ENCODE measurements at regions not wholly inside any gene's neighbourhood (a gene's known extent, or its start where the extent isn't known, plus 50 kb on each side); places are given as distances from the start of the nearest gene placed in this dataset.

- peaks cover 13% of the 10 kb centered on the region for H3K4me1 ChIP-seq (ENCODE audit: insufficient read depth, low read length, poor library complexity, severe bottlenecking)
- no peak for DNase-seq (ENCODE audit: low spot score)
- CTCF ChIA-PET (ENCODE audit: unreplicated experiment): no interaction called here
- H4K20me1 ChIP-seq (ENCODE audit: insufficient read depth, low read length): no peaks in the 10 kb centered on the region
- H3K9me2 ChIP-seq (ENCODE audit: insufficient read depth, low read length): no peaks in the 10 kb centered on the region
- peaks cover 7% of the 10 kb centered on the region; the same call in 1 of the 2 replicates for H3K36me3 ChIP-seq (ENCODE audit: insufficient read depth, low read length)
- H3K4me2 ChIP-seq (ENCODE audit: low read length): no peak overlapping the region
- H2AFZ ChIP-seq (ENCODE audit: low read length): no peak overlapping the region
- H3K9me3 ChIP-seq (ENCODE audit: low read length): peaks cover 7% of the 10 kb centered on the region
- POLR2A ChIA-PET: no interaction called here
- no peak overlapping the region for H3K4me3 ChIP-seq (ENCODE audit: low read depth, low read length, poor library complexity, severe bottlenecking)
- intact Hi-C loops (cut with micrococcal nuclease; ENCODE audit: unreplicated experiment): no loop called here
- BruUV-seq (replicated peaks): no TSS peak
- H3K27ac ChIP-seq (ENCODE audit: low read depth, low read length, poor library complexity, severe bottlenecking): no peak overlapping the region
- no peaks in the 10 kb centered on the region for H3K79me2 ChIP-seq (ENCODE audit: insufficient read depth, low read depth, low read length)
- TF ChIP-seq, protein P1, sequence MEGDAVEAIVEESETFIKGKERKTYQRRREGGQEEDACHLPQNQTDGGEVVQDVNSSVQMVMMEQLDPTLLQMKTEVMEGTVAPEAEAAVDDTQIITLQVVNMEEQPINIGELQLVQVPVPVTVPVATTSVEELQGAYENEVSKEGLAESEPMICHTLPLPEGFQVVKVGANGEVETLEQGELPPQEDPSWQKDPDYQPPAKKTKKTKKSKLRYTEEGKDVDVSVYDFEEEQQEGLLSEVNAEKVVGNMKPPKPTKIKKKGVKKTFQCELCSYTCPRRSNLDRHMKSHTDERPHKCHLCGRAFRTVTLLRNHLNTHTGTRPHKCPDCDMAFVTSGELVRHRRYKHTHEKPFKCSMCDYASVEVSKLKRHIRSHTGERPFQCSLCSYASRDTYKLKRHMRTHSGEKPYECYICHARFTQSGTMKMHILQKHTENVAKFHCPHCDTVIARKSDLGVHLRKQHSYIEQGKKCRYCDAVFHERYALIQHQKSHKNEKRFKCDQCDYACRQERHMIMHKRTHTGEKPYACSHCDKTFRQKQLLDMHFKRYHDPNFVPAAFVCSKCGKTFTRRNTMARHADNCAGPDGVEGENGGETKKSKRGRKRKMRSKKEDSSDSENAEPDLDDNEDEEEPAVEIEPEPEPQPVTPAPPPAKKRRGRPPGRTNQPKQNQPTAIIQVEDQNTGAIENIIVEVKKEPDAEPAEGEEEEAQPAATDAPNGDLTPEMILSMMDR (conservative IDR thresholded peaks at IDR 0.05; ENCODE audit: low read length): no peak
- TF ChIP-seq EZH2phosphoT487 (IDR thresholded peaks at IDR 0.05; ENCODE audit: borderline replicate concordance, low read depth, low read length): no peak
These were observed 266.3 kb upstream of the ECI2 start for GRCh38 chr6:4401408-4402368.

DNA sequence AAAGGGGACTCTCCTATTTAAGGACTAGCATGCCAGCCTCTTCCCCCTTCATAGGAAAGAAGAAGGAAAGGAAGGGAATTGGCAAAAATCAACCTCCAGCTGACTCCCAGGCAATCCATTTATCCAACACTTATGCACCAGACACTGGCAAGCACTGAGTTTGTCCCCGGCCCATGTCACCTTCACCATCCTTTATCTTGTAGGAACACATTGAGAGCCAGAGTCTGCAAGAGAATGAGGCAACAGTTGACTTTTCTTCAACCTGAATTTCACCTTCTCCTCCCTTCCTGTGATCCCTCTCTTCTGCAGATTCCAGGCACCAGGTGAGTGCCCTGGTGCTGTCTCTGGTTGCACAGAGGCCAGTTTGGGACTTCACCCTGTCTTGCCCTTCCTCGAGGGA is 264.3 kb upstream of the ECI2 start:
- Histone ChIP-seq H3K79me2 (ENCODE audit: insufficient read depth, low read depth, low read length) (no peaks in the 10 kb centered on the region), H3K27ac (ENCODE audit: low read depth, low read length, poor library complexity, severe bottlenecking) (no peak overlapping the region), H3K9me2 (ENCODE audit: insufficient read depth, low read length) (no peaks in the 10 kb centered on the region), H4K20me1 (ENCODE audit: insufficient read depth, low read length) (no peaks in the 10 kb centered on the region), H3K9me3 (ENCODE audit: low read length) (no peaks in the 10 kb centered on the region), H3K4me2 (ENCODE audit: low read length) (no peak overlapping the region), H3K4me1 (ENCODE audit: insufficient read depth, low read length, poor library complexity, severe bottlenecking) (peaks cover 7% of the 10 kb centered on the region), H3K4me3 (ENCODE audit: low read depth, low read length, poor library complexity, severe bottlenecking) (no peak overlapping the region), H3K36me3 (ENCODE audit: insufficient read depth, low read length) (no peaks in the 10 kb centered on the region), H2AFZ (ENCODE audit: low read length) (no peak overlapping the region)
- TF ChIP-seq EZH2phosphoT487 (IDR thresholded peaks at IDR 0.05; ENCODE audit: borderline replicate concordance, low read depth, low read length): no peak
- TF ChIP-seq, protein P1 (conservative IDR thresholded peaks at IDR 0.05; ENCODE audit: low read length): no peak
- DNase-seq (ENCODE audit: low spot score): no peak
- ChIA-PET CTCF (ENCODE audit: unreplicated experiment) (no interaction called here), POLR2A (interaction anchor here (0.5 kb wide), 1 partner anchor 20 kb away, joined by 4 read pairs; no protein-coding TSS in a partner anchor)
- intact Hi-C loops (cut with micrococcal nuclease; ENCODE audit: unreplicated experiment): no loop called here
- no TSS peak for BruUV-seq (replicated peaks)

DNA sequence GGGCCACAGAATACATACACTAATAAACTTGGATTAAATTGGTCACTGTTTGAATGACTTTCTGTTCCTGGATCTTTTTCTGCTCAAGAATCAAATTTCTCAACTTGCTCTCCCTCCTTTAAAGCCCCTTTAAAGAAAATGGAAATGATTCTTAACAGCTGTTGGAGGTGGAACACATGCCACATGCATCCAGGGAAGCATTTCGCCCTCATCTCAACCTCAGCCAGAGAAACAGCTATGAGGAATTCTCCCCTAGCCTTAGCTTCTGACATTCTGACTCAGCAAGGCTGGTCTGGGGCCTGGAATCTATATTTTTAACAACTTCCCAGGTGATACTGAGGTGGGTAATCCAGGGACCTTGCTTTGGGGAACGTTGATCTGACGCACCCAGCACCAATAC is 263.4 kb upstream of the ECI2 start:
- ChIA-PET CTCF (ENCODE audit: unreplicated experiment) (no interaction called here), POLR2A (no interaction called here)
- Histone ChIP-seq H3K4me1 (ENCODE audit: insufficient read depth, low read length, poor library complexity, severe bottlenecking) (peaks cover 1% of the 10 kb centered on the region), H3K36me3 (ENCODE audit: insufficient read depth, low read length) (no peaks in the 10 kb centered on the region), H3K4me2 (ENCODE audit: low read length) (no peak overlapping the region), H3K9me2 (ENCODE audit: insufficient read depth, low read length) (no peaks in the 10 kb centered on the region), H3K27ac (ENCODE audit: low read depth, low read length, poor library complexity, severe bottlenecking) (no peak overlapping the region), H2AFZ (ENCODE audit: low read length) (no peak overlapping the region), H4K20me1 (ENCODE audit: insufficient read depth, low read length) (no peaks in the 10 kb centered on the region), H3K9me3 (ENCODE audit: low read length) (no peaks in the 10 kb centered on the region), H3K79me2 (ENCODE audit: insufficient read depth, low read depth, low read length) (no peaks in the 10 kb centered on the region), H3K4me3 (ENCODE audit: low read depth, low read length, poor library complexity, severe bottlenecking) (no peak overlapping the region)
- DNase-seq (ENCODE audit: low spot score): no peak
- no TSS peak for BruUV-seq (replicated peaks)
- TF ChIP-seq, protein P1 (conservative IDR thresholded peaks at IDR 0.05; ENCODE audit: low read length): no peak
- TF ChIP-seq EZH2phosphoT487 (IDR thresholded peaks at IDR 0.05; ENCODE audit: borderline replicate concordance, low read depth, low read length): no peak
- intact Hi-C loops (cut with micrococcal nuclease; ENCODE audit: unreplicated experiment): no loop called here
